HG03175 (cell line): ENCODE measurements at regions not wholly inside any gene's neighbourhood (a gene's known extent, or its start where the extent isn't known, plus 50 kb on each side); places are given as distances from the start of the nearest gene placed in this dataset.
"Not testable (repeated sequence)": the region's sequence is repeated elsewhere in the genome, so short reads cannot be mapped to it uniquely, and the experiment has no call there.

Experiments
- ATAC-seq: cut with Tn5 transposase; IDR thresholded peaks from one replicate; pipeline ENCODE4 v1.9.1; 2021; ENCODE audit warnings: mild to moderate bottlenecking, moderate library complexity; ENCODE audit not compliant: unreplicated experiment

DNA sequence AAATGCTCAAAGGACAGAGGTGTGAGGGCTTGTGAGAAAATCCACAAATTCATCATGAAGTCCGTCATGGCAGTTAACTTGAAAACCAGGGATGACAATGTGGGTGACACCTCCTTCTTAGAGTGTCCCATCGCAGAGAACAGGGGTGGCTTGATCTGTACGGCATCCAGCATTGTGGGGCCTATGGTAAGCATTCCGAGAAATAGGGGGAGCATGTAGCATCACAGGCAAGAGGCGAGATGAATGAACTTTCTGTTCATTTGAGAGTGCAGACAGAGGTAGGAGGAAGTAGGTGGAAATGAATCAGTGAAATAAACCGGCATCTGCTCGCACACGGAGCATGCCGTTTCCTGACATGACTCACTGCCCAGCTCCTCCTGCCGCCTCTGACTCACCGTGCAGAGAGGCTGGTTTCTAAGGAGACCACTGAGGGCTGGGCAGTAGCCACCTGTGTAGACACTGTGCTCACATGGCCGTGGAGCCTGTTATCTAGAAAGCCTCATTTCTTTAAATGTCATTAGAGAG lies 339.0 kb downstream of the RFC3 start:
- peak; percentile 99 for ATAC-seq

DNA sequence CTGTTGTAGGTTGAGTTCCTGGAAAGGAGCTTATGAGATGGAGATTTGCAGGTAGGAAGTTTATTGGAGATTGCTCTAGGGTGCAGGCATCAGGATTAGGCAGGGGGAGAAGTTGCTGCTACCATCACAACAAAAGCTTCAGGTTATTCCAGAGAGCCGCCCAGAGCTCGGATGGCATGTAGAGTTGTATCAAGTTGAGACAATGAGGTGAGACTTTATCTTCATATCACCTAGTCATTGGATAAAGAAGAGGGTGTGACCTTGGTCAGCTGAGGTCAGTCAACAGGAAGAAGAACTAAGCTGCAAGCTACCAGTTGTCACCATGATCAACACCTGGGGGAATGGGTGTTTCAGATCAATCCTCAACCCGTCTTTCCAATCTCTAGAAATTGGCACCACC lies 342.0 kb downstream of the RFC3 start:
- no peak for ATAC-seq

DNA sequence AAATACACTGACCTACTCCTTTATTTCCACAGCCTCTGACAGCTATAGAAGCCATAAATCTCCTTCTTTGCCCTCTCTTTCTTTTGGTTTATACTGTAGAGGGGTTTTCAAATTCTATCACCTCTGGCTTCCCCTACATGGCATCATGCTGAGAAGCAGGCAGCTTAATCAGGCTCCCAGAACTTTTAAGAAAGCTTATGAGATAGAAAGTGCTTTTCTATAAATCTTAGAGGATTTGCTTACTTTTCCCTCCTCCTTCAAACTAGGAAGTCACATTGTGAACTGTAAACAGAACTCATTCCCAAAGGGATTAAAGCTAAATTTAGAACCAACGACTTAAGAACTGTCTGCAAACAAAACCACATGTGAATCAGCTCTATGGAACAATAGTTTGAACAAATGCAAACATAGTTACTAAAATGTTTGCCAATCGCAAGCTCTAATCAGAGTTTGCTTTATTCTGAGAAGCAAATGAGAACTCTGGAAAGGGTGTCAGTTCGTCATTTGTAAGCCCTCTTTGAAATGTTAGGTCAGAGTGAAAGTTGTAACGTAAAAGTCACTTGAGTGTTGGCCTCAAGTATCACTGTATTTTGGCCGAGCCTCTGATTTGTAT lies 344.1 kb downstream of the RFC3 start:
- ATAC-seq, result no peak

DNA sequence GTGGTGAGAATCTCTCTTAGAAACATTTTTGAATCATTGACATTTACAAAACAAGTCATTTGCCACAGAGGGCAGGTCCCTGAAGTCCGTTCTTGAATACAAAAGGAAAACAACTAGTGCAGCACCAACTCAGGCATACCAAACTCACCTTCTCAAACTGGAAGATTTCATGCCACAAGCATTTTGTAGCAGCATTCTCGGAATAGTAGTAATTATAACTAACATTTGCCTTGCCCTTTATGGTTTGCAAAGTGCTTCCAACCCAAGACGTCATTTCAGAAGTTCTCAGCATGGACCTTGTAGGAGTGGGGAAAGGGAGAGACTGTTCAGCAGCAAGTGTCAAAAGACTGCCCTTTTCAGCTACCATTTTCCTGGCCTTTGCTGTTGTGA lies 344.6 kb downstream of the RFC3 start:
- no peak for ATAC-seq

DNA sequence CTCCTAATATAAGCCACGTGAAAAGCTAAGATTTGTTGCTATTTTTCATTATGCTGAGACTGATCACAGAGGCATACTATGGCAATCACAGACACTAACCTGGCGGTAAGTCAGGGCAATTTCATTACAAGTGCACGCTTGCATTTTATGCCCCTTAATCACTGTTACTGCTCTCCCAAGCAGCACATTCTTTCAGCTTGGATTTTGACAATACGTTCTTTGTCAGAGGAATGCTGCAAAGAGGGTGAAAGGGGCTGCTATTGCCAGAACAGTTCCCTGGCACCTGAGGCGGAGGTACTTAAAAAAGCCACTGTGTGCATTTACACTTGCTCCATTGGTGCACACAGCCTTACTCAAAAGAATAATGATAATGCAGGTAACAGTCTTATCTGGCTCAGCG lies 346.6 kb downstream of the RFC3 start:
- ATAC-seq, result no peak

DNA sequence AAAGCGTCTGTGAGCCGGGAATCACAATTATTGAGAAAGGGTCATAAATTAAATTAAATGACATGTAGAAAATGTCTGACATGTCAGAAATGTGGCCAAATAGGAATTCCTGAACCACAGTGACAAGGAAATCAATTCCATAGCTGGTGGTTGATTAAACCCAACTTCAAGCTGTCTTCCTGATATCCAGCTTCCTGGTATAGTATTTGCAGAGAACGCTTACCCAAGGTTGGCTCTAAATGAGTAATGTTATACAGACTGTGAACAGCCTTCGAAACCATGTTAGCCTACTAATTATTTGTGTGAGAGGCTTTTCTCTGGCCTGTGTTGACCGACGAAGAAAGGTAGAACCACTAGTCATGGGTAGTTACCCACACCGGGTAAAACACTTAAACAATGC lies 347.2 kb downstream of the RFC3 start:
- ATAC-seq, result no peak

DNA sequence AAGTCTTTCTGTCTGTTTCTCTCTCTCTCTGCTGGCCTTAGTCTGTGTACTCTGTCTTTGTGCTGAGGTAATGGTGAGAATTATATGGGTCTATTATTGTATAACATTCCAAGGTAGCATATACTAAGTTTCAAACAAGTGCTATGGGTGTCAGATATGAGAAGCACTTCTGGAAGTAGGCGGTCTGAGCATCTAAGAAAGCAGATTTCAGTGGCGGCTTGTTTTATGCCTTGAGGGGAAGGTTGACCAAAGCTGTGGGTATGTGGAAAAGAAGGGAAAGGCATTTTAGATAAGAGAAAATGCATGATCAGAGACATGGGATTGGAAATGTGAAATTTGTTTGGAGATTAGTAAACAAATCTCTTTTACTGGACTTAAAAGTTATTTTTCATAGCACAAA lies 348.5 kb downstream of the RFC3 start:
- no peak for ATAC-seq

DNA sequence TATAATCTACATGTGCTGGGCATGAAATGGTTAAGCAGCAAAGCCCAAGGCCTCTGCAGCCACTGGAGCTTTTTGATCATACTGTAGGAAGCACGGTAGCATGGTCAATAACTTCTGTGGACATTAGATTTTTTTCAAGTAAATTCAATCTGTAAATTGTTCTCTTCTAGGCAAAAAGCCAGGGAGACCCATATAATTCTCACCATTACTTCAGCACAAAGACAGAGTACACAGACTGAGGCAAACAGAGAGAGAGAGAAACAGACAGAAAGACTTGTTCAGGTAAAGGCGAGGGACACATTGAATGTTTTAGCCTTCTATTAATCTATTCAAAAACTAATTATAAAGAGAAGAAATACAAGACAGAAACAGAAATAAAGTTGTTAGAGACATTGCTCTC lies 349.4 kb downstream of the RFC3 start:
- ATAC-seq, result no peak

DNA sequence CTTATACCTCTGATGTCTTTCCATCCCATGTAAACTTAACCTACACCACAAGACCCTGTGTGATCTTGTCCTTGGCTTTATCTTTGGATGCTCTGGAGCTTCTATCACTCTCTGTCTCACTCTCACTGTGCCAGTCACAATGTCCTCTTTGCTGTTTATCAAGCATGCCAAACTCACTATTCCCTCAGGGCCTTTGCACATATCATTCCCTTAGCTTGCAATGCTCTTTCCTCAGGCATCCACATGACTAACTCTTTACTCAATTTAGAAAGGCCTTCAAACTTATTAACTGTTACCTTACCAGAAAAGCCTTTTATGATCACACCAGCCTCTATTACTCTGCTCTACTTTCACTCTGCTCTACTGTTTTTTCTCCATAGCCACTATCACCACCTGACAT lies 354.1 kb downstream of the RFC3 start:
- no peak for ATAC-seq

DNA sequence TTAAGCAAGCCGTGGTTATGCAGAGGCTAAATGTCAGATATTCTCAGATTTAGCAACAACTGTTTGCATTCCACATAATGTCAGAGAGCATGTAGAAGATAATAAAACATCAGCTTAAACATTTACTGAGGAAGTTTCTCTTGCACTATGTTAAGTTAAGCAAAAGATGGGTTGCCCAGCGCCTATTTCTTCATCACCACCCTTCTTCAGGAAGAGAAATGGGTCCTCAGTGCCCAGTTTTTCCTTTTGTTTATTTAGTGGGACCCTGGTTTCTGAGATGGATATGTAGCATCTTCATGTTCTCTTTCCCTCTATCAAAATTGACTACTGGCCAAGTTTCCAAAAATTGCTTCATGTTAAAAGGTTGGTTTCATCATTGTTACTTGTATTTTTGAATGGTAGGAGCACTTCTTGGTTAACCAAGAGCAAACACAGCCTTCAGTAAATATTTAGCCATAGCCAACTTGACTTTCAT lies 356.8 kb downstream of the RFC3 start:
- ATAC-seq, result no peak

DNA sequence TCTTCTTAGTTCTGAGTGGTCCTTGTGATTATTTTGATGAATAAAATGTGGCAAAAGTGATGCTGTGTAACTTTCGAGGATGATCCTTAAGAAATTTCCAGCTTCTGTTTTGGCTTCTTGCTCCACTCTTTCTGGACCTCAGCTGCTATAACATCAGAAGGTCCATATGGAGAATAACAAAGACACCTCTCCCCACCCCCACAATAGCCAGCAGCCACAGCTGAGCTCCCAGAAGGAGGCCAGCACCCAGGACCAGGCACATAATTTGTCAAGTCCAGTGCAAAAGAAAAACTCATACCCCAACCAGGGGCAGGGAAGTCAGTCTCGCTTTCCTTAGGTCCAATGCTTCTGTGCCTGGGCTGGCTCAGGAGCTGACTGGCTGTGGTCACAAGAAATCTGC lies 357.6 kb downstream of the RFC3 start:
- ATAC-seq, result no peak

DNA sequence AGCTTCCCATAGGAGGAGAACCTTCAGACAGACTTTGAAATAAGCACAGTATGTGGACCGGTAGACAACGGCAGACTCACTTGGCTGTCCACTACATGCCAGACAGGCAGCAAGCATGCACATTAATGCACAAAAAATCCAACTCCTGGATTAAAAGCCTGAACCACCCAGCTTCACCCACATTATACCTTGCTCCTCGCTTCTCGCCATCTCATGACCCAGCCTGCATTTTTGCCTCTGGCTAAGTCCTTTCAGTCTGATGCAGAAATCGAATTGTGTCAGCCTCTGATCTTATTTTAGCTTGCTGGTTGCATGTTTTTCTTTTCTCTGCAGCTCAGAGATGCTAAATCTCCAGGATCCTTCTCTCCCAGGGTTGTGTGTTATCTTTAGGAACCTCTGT lies 358.7 kb downstream of the RFC3 start:
- ATAC-seq, result no peak

DNA sequence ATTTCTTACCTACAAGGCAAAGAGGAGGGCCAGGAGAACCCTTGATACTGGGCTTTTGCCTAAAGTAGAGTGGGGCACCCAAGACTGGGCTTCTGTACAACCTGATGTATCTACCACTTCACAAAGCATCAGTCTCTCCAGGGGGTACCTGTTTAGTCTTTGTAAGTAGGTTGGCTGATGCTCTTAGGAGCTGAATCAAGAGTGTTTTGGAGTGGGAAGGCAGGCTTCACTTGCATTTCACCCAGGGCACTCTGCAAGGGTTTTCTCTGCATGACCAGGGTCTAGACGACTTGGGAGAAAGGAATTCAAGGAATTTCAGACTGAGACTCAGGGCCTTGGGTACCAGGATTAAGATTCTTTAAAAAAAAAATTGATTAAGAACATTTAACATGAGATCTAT lies 361.5 kb downstream of the RFC3 start:
- ATAC-seq, result no peak

DNA sequence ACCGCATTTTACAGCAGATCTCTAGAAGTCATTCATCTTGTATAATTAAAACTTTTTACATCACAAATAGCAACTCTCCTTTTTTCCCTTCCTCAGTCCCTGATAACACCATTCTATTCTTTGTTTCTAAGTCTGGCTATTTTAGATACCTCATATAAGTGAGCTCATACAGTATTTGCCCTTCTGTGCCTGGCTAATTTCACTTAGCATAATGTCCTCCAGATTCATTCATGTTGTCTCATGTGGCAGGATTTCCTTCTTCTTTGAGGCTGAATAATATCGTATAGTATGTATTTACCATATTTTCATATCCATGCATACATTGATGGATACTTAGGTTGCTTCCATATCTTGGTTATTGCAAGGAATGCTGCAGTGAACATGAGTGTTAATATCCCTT lies 362.0 kb downstream of the RFC3 start:
- no peak for ATAC-seq

DNA sequence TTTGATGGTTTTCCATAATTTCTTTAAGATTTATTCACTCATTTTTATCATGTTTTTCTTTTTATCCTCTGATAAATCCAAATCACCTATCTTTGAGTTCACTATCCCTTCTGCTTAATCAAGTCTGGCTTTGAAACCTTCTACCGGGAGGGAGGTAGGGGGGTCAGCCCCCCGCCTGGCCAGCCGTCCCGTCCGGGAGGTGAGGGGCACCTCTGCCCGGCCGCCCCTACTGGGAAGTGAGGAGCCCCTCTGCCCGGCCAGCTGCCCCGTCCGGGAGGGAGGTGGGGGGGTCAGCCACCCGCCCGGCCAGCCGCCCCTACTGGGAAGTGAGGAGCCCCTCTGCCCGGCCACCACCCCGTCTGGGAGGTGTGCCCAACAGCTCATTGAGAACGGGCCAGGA lies 363.3 kb downstream of the RFC3 start:
- ATAC-seq, result not testable (repeated sequence)

DNA sequence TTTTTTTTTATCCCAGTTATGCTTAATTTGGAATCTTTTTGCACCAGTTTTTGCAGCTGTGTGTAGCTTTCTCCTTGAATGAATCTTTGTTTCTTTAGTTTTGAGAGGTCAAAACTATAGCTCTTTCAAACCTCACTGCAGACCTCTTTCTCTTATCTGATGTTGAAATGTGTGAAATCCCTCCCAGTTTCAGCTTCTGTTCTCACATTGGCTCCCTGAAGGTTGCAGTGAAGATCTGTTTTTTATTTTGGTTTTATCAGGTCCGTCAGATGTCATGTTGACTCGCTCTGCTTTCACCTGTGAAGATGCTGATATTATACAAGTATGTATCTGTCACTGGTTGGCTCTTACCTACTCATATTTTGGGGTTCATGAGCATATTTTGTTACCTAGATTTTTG lies 372.0 kb downstream of the RFC3 start:
- no peak for ATAC-seq

DNA sequence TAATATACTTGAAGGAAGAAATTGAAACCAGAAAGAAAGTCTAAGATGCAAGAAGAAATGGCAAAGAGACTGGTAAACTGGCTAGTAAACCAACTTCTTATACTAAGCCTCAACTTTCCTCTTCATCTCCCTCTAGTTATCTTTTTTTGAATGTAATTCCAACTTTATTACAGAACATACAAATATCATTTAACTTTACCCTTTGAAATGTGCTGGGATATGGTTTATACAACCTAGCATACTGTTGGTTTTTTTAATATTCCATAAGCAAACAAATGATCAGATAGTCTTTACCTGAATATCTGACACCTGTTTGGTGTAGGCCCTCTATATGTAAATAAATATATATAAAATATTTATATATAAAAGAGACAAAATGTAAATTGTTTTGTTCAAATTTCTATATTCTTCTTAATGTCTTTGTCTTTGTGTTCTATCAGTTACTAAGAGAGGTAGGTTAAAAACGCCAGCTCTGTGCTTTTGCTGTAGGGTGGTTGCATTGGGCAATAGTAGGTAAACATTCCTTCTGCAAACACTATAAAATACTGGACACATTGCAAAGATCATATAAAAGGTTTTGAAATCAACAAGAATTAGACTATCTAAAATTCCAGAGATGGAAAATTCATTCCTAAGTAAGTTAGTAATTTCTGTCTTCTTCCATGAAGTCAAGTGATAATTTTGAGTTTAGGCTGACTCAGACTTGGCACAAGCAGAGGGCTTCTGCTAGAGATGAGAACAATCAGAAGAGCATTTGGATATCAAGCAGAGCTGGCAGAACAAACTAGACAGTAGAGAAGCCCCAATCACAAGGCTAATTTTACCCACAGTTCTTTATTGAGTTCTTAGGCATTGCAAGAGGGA lies 383.3 kb downstream of the RFC3 start:
- no peak for ATAC-seq

DNA sequence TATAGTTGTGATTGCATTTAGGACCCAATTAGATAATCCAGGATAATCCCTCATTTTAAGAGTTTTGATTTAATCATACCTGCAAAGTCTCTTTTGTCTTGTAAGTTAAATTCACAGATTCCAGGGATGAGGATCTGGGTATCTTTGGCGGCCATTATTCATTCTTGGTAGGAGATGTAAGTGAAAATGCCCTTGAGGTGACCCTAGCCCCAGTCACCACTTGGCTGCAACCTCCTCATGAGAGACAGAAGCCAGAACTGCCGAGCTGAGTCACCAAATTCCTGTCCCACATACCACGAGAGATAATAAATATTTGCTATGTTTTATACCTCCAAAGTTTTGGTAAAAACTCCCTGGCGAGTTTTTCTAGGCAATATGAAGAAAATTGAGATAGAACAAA lies 389.4 kb downstream of the RFC3 start:
- ATAC-seq, result no peak

DNA sequence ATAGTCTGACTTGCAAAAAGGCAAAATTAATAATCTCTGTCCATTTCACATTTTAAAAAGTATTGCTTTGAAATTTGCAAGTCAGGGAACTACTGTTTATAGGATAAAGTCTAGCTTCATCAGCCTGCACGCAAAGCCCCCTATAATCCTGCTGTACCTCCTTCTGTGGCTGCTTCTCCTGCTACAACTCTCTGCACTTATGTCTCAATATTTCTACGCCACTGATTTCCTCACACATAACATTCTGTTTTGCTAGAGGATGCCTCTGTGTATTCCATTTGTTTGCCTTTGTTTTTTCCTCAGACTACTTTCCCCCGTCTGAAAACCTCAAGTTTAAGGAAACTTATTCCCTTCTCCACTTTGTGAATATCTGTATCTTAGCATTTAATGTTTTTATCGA lies 389.9 kb downstream of the RFC3 start:
- ATAC-seq, result no peak

DNA sequence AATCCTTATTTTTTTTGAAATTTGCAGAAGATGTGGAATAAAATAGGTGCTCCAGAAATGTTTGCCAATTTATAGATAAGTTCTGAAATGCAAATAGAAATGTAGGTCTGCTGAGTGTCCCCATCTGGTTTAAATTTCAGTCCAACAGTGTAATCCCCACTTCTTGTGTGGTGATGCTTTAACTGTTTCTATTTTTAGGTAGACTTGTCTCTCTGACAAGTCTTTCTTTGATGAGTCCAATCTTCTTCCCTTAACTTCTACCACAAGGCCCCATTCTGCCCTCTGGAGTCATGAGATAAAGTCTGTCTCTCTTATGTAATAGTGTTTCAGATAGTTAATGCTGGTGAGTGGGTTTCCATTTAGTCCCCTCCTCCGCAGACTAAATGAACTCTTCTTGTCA lies 390.4 kb downstream of the RFC3 start:
- ATAC-seq, result no peak

DNA sequence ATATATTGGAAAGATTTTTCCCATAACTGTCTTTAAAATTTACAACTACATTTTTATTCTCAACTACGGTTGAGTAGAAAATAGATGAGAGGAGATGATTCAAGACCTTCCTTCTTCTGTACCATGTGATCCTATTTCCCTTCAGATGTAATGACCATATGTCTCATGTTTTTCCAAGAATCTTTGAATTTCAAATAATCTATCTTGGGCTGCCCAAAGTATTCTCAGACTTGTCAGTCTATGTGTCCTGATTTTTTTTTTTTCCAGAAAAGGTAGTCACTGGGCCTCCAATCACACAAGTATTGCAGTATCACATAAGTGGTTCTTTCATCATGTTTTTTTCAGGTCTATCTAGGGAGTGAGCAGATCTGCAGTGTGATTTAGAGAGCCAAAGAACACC lies 392.4 kb downstream of the RFC3 start:
- ATAC-seq, result no peak

DNA sequence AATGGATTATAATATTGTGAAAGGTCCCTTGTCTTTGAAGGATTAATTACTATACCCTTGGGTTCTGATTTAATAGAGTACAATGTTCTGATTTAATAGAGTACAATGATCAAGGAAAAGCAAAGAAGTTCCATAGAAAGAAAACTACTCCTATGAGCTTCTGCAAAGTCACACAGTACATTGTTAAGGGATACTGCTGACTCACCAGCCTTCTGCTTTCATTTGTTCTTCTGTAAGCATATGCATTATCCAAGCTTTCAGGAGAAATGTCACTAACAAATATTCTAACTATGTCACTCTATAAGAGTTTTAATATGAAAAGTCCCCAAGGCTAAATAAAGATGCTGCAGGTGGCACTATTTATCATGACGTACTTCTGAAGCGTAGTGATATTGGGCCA lies 396.7 kb downstream of the RFC3 start:
- no peak for ATAC-seq
